GM12878 (cell line): ENCODE measurements at regions not wholly inside any gene's neighbourhood (a gene's known extent, or its start where the extent isn't known, plus 50 kb on each side); places are given as distances from the start of the nearest gene placed in this dataset.

Experiments used
- JUNB ChIP-seq: IDR thresholded peaks from 2 replicates; pipeline ENCODE4 v1.6.1; 2016; ENCODE audit warnings: antibody characterized with exemption, mild to moderate bottlenecking
- JUND ChIP-seq: IDR thresholded peaks from 2 replicates; pipeline ENCODE4 v1.6.1; 2012; ENCODE audit warnings: low read depth, mild to moderate bottlenecking, low read length, improper control_type of control experiment, moderate library complexity
- POLR2A ChIP-seq: IDR thresholded peaks from 2 replicates; pipeline ENCODE4 v1.6.1; 2011; ENCODE audit warnings: low read depth, mild to moderate bottlenecking, low read length
- SP1 ChIP-seq: IDR thresholded peaks from one replicate; pipeline ENCODE4 v1.6.1; 2011; ENCODE audit warnings: low read depth, low read length
- STAT1 ChIP-seq: fragments of 450-650 bp; conservative IDR thresholded peaks from 2 replicates; pipeline ENCODE4 v1.6.1; 2014; ENCODE audit warnings: antibody characterized with exemption, mild to moderate bottlenecking
- ZNF384 ChIP-seq: IDR thresholded peaks from 2 replicates; pipeline ENCODE4 v1.6.1; 2012; ENCODE audit warnings: low read depth, mild to moderate bottlenecking, low read length, improper control_type of control experiment, borderline replicate concordance

- no peak for TF ChIP-seq ZNF384
- TF ChIP-seq JUND, result no peak
- no peak for TF ChIP-seq JUNB
- TF ChIP-seq SP1, result no peak
- TF ChIP-seq POLR2A, result no peak
- TF ChIP-seq STAT1, result no peak
Observed at GRCh38 chr15:69725275-69725674, 272.7 kb downstream of the RPLP1 start.
